Upper lobe of left lung (tissue), 6 donors: ENCODE measurements at regions not wholly inside any gene's neighbourhood (a gene's known extent, or its start where the extent isn't known, plus 50 kb on each side); places are given as distances from the start of the nearest gene placed in this dataset.

Experiments used
- ATAC-seq, 2 donors: fragments of 200-7000 bp; cut with Tn5 transposase; one replicate each; pipeline ENCODE4 v1.9.1; 2022; ENCODE audit warnings: mild to moderate bottlenecking in 2 of 2, moderate library complexity in 2 of 2; ENCODE audit not compliant: low FRiP score in 2 of 2
- DNase-seq, 2 donors: peaks; one replicate each; pipeline ENCODE4 v3.0.0-alpha.2; 2019 to 2020
- H3K27ac ChIP-seq, 4 donors: fragments of 200-600 bp; sonication (generic); one replicate each; pipeline ENCODE4 v1.5.1; 2016 to 2019
- H3K27me3 ChIP-seq, 4 donors: fragments of 200-600 bp; sonication (generic); one replicate each; pipeline ENCODE4 v1.5.1; 2017 to 2019
- H3K36me3 ChIP-seq, 4 donors: fragments of 200-600 bp; sonication (generic); one replicate each; pipeline ENCODE4 v1.5.1; 2016 to 2019
- H3K4me1 ChIP-seq, 4 donors: fragments of 200-600 bp; sonication (generic); one replicate each; pipeline ENCODE4 v1.5.1; 2018 to 2019
- H3K4me3 ChIP-seq, 4 donors: fragments of 200-600 bp; sonication (generic); one replicate each; pipeline ENCODE4 v1.5.1; 2017 to 2019; ENCODE audit warnings: mild to moderate bottlenecking in 2 of 4, moderate library complexity in 1 of 4
- H3K9me3 ChIP-seq, 4 donors: fragments of 200-600 bp; sonication (generic); one replicate each; pipeline ENCODE4 v1.5.1; 2018 to 2019
- CTCF ChIP-seq, 6 experiments: fragments of 450-650 bp in 4 of 6; fragments of 200-600 bp in 2 of 6; sonication (generic) in 2 of 6; IDR thresholded peaks; one replicate each; pipeline ENCODE4 v1.5.1; 2016 to 2019; ENCODE audit warnings: antibody characterized with exemption in 6 of 6
- EP300 ChIP-seq, 4 donors: sonication (generic); formaldehyde crosslinking; IDR thresholded peaks; one replicate each; pipeline ENCODE4 v1.5.1; 2017; ENCODE audit warnings: antibody characterized with exemption in 4 of 4, control low read depth in 2 of 4
- POLR2A ChIP-seq, 4 donors: fragments of 450-650 bp; IDR thresholded peaks; one replicate each; pipeline ENCODE4 v1.5.1; 2016 to 2017; ENCODE audit warnings: antibody characterized with exemption in 4 of 4, mild to moderate bottlenecking in 2 of 4
- POLR2AphosphoS5 ChIP-seq, 2 donors: sonication (generic); formaldehyde crosslinking; IDR thresholded peaks; one replicate each; pipeline ENCODE4 v1.5.1; 2017; ENCODE audit warnings: antibody characterized with exemption in 2 of 2
- WGBS, 2 donors: methylation state at CpG; one replicate each; pipeline ENCODE4 v1.1.5; 2017 to 2018; 5-methylcytosine and 5-hydroxymethylcytosine counted together
- donor health status: DM: no; HTN: no; CAD: no; lungs with moderate emphysema.
- donor health status: DM: no; HTN: yes; CAD: no; lungs with severe emphysema.

- Histone ChIP-seq H3K27me3 (no peaks in the 10 kb centered on the region), H3K4me3 (no peak overlapping the region), H3K36me3 (no peaks in the 10 kb centered on the region), H3K4me1 (peaks cover 0 to 9% (median 8%) of the 10 kb centered on the region in 4 donors), H3K27ac (no peak overlapping the region), H3K9me3 (no peaks in the 10 kb centered on the region)
- 49 to 50% methylated on average over 7 to 9 of the region's 9 CpGs for WGBS, 2 donors
- DNase-seq (no peak), ATAC-seq (no peak)
- no peak for TF ChIP-seq EP300 (IDR thresholded peaks at IDR 0.05)
- TF ChIP-seq POLR2AphosphoS5 (IDR thresholded peaks at IDR 0.05), result peak in 1 of 2 donors; percentile 28
- no peak for TF ChIP-seq CTCF (IDR thresholded peaks at IDR 0.05)
Observed at GRCh38 chr10:113397047-113397446, 155.8 kb upstream of the HABP2 start.

- Histone ChIP-seq H3K4me3 (no peak overlapping the region), H3K4me1 (peaks cover 0 to 9% (median 8%) of the 10 kb centered on the region in 4 donors), H3K27me3 (no peaks in the 10 kb centered on the region), H3K36me3 (no peaks in the 10 kb centered on the region), H3K9me3 (no peaks in the 10 kb centered on the region), H3K27ac (no peak overlapping the region)
- 39 to 54% methylated on average over 4 of the region's 4 CpGs for WGBS, 2 donors
- TF ChIP-seq CTCF (IDR thresholded peaks at IDR 0.05), result no peak
- TF ChIP-seq EP300 (IDR thresholded peaks at IDR 0.05), result no peak
- TF ChIP-seq POLR2AphosphoS5 (IDR thresholded peaks at IDR 0.05), result no peak
- no peak for TF ChIP-seq POLR2A (IDR thresholded peaks at IDR 0.05)
- DNase-seq, result no peak
- peak in 1 of 2 donors; percentile 44 for ATAC-seq
Observed at GRCh38 chr10:113399065-113399464, 153.8 kb upstream of the HABP2 start.

- 61 to 73% methylated on average over 3 of the region's 3 CpGs for WGBS, 2 donors
- Histone ChIP-seq H3K27me3 (no peaks in the 10 kb centered on the region), H3K27ac (no peak overlapping the region), H3K9me3 (no peaks in the 10 kb centered on the region), H3K36me3 (no peaks in the 10 kb centered on the region), H3K4me1 (peaks cover 0 to 5% (median 0%) of the 10 kb centered on the region in 4 donors), H3K4me3 (no peak overlapping the region)
- TF ChIP-seq POLR2AphosphoS5 (IDR thresholded peaks at IDR 0.05) (no peak), CTCF (IDR thresholded peaks at IDR 0.05) (no peak), POLR2A (IDR thresholded peaks at IDR 0.05) (no peak), EP300 (IDR thresholded peaks at IDR 0.05) (no peak)
- no peak for ATAC-seq
- DNase-seq, result no peak
Observed at GRCh38 chr10:113402602-113403001, 150.3 kb upstream of the HABP2 start.

GRCh38 chr10:113407218-113407617 lies 145.6 kb upstream of the HABP2 start:
- H3K27me3 ChIP-seq, result no peaks in the 10 kb centered on the region
- DNase-seq (no peak), ATAC-seq (no peak)
- H3K27ac ChIP-seq, result no peak overlapping the region
- no peaks in the 10 kb centered on the region for H3K9me3 ChIP-seq
- H3K4me1 ChIP-seq, result no peaks in the 10 kb centered on the region
- no peaks in the 10 kb centered on the region for H3K36me3 ChIP-seq
- no peak overlapping the region for H3K4me3 ChIP-seq
- TF ChIP-seq POLR2AphosphoS5 (IDR thresholded peaks at IDR 0.05) (no peak), CTCF (IDR thresholded peaks at IDR 0.05) (no peak), EP300 (IDR thresholded peaks at IDR 0.05) (no peak), POLR2A (IDR thresholded peaks at IDR 0.05) (no peak)
- 75 to 92% methylated on average over 5 to 7 of the region's 7 CpGs for WGBS, 2 donors

- no peaks in the 10 kb centered on the region for H3K4me1 ChIP-seq
- no peak overlapping the region for H3K4me3 ChIP-seq
- peak in 1 of 2 donors; percentile 51 for DNase-seq
- 91 to 96% methylated on average over 7 to 10 of the region's 10 CpGs for WGBS, 2 donors
- H3K9me3 ChIP-seq, result no peaks in the 10 kb centered on the region
- H3K36me3 ChIP-seq, result no peaks in the 10 kb centered on the region
- no peaks in the 10 kb centered on the region for H3K27me3 ChIP-seq
- H3K27ac ChIP-seq, result no peak overlapping the region
- peak in 1 of 2 donors; percentile 14 for ATAC-seq
- TF ChIP-seq EP300 (IDR thresholded peaks at IDR 0.05) (no peak), POLR2AphosphoS5 (IDR thresholded peaks at IDR 0.05) (no peak), POLR2A (IDR thresholded peaks at IDR 0.05) (no peak)
Observed at GRCh38 chr10:113409175-113409574, 143.7 kb upstream of the HABP2 start.
